ENCODE measurements at regions not wholly inside any gene's neighbourhood (a gene's known extent, or its start where the extent isn't known, plus 50 kb on each side); places are given as distances from the start of the nearest gene placed in this dataset.

DNA sequence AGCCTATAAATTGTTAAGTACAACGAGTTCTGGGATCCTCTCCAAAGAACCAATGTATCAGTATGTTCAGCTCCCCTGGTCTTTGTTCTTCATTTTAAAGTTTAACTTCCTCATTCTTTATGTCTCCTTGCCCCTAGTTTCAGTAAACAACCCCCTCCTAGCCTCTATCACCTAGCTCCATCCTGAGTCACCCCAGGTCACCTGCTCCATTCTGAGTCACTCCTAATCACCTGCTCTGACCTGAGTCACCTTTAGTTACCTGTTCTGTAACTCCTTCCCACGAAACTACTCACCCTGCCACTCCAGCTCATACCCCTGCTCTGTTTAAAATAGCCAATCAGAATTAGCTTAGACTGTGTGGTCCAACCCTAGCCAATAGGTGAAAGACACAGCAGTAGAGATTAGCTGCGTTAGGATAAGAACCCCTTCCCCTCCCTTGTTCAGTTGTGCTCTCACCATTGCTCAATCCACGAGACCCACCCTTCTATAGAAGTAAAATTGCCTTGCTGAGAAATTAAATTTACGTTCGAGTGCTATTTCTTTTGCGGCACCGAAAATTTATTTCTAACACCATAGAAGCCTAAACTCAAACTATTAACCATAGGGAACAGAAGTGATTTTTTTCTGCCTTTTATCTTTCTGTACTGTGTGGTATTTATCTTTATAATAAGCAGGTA lies 245.0 kb upstream of the ADAMTS9 start:
- Mint-ChIP-seq H3K4me3 (ENCODE audit: unreplicated experiment) (no peak overlapping the region), H3K4me1 (ENCODE audit: low read depth, unreplicated experiment) (no peaks in the 10 kb centered on the region), H3K36me3 (ENCODE audit: insufficient read depth, unreplicated experiment) (no peaks in the 10 kb centered on the region), H3K27me3 (ENCODE audit: insufficient read depth, unreplicated experiment) (no peaks in the 10 kb centered on the region), H3K27ac (ENCODE audit: unreplicated experiment) (no peak overlapping the region), H3K9me3 (ENCODE audit: unreplicated experiment) (peaks cover 39% of the 10 kb centered on the region)
- H3K4me3 ChIP-seq (ENCODE audit: low read depth, low read length): no peak overlapping the region
- BruUV-seq (replicated peaks): no TSS peak
- POLR2A ChIA-PET: no interaction called here
- DNase-seq: peak; percentile 7 to 37
- H3K36me3 ChIP-seq (ENCODE audit: control insufficient read depth, insufficient read depth, low read length): no peaks in the 10 kb centered on the region; the same call in 1 of the 2 replicates
- no peaks in the 10 kb centered on the region for H3K27me3 ChIP-seq (replicated peaks; ENCODE audit: control insufficient read depth, insufficient read depth, low read length)
- CTCF ChIA-PET: no interaction called here
- peaks cover 23% of the 10 kb centered on the region for H3K9me3 ChIP-seq
- intact Hi-C loops (cut with micrococcal nuclease; ENCODE audit: unreplicated experiment): no loop called here
- TF ChIP-seq, protein P1, sequence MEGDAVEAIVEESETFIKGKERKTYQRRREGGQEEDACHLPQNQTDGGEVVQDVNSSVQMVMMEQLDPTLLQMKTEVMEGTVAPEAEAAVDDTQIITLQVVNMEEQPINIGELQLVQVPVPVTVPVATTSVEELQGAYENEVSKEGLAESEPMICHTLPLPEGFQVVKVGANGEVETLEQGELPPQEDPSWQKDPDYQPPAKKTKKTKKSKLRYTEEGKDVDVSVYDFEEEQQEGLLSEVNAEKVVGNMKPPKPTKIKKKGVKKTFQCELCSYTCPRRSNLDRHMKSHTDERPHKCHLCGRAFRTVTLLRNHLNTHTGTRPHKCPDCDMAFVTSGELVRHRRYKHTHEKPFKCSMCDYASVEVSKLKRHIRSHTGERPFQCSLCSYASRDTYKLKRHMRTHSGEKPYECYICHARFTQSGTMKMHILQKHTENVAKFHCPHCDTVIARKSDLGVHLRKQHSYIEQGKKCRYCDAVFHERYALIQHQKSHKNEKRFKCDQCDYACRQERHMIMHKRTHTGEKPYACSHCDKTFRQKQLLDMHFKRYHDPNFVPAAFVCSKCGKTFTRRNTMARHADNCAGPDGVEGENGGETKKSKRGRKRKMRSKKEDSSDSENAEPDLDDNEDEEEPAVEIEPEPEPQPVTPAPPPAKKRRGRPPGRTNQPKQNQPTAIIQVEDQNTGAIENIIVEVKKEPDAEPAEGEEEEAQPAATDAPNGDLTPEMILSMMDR (IDR thresholded peaks at IDR 0.05; ENCODE audit: insufficient read depth in 1 of 2, low read depth in 1 of 2, low read length in 1 of 2, severe bottlenecking in 1 of 2, unreplicated experiment in 1 of 2): no peak
- H3K4me1 ChIP-seq: no peaks in the 10 kb centered on the region

DNA sequence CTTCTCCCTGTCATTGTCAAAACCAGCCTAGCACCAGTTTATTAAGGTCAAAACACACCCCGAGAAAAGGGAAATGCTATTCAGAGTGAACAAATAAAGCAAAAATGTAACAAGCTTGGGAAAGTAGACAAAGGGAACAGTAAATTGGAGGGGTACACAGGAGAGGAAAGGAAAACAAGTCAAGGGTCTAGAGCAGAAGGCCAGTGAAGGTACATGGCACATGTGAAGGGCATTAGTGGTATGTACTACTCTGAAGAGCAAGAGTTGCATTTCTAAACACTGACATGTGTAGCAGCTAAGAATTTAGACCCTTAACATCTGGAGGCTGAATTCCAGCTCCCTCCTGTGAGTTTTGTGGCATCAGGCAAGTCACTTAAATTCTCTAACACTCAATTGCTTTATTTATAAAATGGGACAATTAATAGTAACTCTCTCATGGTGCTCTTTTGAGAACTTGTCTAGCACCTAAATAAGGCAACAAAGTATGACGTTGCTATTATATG lies 244.3 kb upstream of the ADAMTS9 start:
- Mint-ChIP-seq H3K36me3 (ENCODE audit: insufficient read depth, unreplicated experiment) (no peaks in the 10 kb centered on the region), H3K27ac (ENCODE audit: unreplicated experiment) (no peak overlapping the region), H3K27me3 (ENCODE audit: insufficient read depth, unreplicated experiment) (no peaks in the 10 kb centered on the region), H3K9me3 (ENCODE audit: unreplicated experiment) (peaks cover 39% of the 10 kb centered on the region), H3K4me3 (ENCODE audit: unreplicated experiment) (no peak overlapping the region), H3K4me1 (ENCODE audit: low read depth, unreplicated experiment) (no peaks in the 10 kb centered on the region)
- CTCF ChIA-PET: no interaction called here
- TF ChIP-seq, protein P1 (IDR thresholded peaks at IDR 0.05; ENCODE audit: insufficient read depth in 1 of 2, low read depth in 1 of 2, low read length in 1 of 2, severe bottlenecking in 1 of 2, unreplicated experiment in 1 of 2): no peak
- Histone ChIP-seq H3K27me3 (replicated peaks; ENCODE audit: control insufficient read depth, insufficient read depth, low read length) (no peaks in the 10 kb centered on the region), H3K9me3 (peaks cover 23% of the 10 kb centered on the region), H3K4me1 (no peaks in the 10 kb centered on the region), H3K36me3 (ENCODE audit: control insufficient read depth, insufficient read depth, low read length) (no peaks in the 10 kb centered on the region; the same call in 1 of the 2 replicates), H3K4me3 (ENCODE audit: low read depth, low read length) (no peak overlapping the region)
- intact Hi-C loops (cut with micrococcal nuclease; ENCODE audit: unreplicated experiment): no loop called here
- BruUV-seq (replicated peaks): no TSS peak
- DNase-seq: no peak
- POLR2A ChIA-PET: no interaction called here

DNA sequence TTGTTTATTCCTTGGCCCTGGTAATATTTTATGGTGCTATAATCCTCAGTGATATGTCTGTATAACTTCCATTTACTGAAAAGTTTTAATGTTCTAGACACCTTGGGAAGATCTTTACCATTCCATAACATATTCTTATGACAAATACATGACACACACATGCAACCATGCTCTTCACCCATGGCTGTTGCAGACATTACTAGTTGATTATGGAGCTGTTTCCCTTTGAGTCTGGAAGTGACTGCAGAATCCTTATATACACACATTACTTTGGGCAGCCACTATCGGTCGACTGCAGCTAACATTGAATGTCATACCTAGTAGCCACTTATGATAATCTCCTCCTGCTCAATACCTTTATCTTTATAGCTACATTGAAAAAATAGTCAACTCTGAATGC lies 243.1 kb upstream of the ADAMTS9 start:
- H3K36me3 Mint-ChIP-seq (ENCODE audit: insufficient read depth, unreplicated experiment): no peaks in the 10 kb centered on the region
- TF ChIP-seq, protein P1 (IDR thresholded peaks at IDR 0.05; ENCODE audit: insufficient read depth in 1 of 2, low read depth in 1 of 2, low read length in 1 of 2, severe bottlenecking in 1 of 2, unreplicated experiment in 1 of 2): no peak
- H3K4me3 Mint-ChIP-seq (ENCODE audit: unreplicated experiment): no peak overlapping the region
- Histone ChIP-seq H3K9me3 (peaks cover 23% of the 10 kb centered on the region), H3K4me1 (no peaks in the 10 kb centered on the region), H3K4me3 (ENCODE audit: low read depth, low read length) (no peak overlapping the region), H3K27me3 (replicated peaks; ENCODE audit: control insufficient read depth, insufficient read depth, low read length) (no peaks in the 10 kb centered on the region), H3K36me3 (ENCODE audit: control insufficient read depth, insufficient read depth, low read length) (no peaks in the 10 kb centered on the region; the same call in 1 of the 2 replicates)
- ChIA-PET POLR2A (no interaction called here), CTCF (no interaction called here)
- H3K27ac Mint-ChIP-seq (ENCODE audit: unreplicated experiment): no peak overlapping the region
- no TSS peak for BruUV-seq (replicated peaks)
- H3K4me1 Mint-ChIP-seq (ENCODE audit: low read depth, unreplicated experiment): no peaks in the 10 kb centered on the region
- intact Hi-C loops (cut with micrococcal nuclease; ENCODE audit: unreplicated experiment): no loop called here
- H3K27me3 Mint-ChIP-seq (ENCODE audit: insufficient read depth, unreplicated experiment): no peaks in the 10 kb centered on the region
- DNase-seq: no peak
- peaks cover 39% of the 10 kb centered on the region for H3K9me3 Mint-ChIP-seq (ENCODE audit: unreplicated experiment)

All from Caco-2 (cell line).